GM12878 (cell line): ENCODE measurements at regions not wholly inside any gene's neighbourhood (a gene's known extent, or its start where the extent isn't known, plus 50 kb on each side); places are given as distances from the start of the nearest gene placed in this dataset.

ENCODE experiments used
- ESRRA ChIP-seq: IDR thresholded peaks from 2 replicates; pipeline ENCODE4 v1.6.1; 2012; ENCODE audit warnings: mild to moderate bottlenecking, low read length, improper control_type of control experiment
- FOXK2 ChIP-seq: fragments of 450-650 bp; IDR thresholded peaks from 2 replicates; pipeline ENCODE4 v1.6.1; 2017; ENCODE audit warnings: mild to moderate bottlenecking, moderate library complexity
- HCFC1 ChIP-seq: fragments of 150-350 bp; IDR thresholded peaks from 2 replicates; pipeline ENCODE4 v1.6.1; 2014; ENCODE audit warnings: low read length
- JUNB ChIP-seq: IDR thresholded peaks from 2 replicates; pipeline ENCODE4 v1.6.1; 2016; ENCODE audit warnings: antibody characterized with exemption, mild to moderate bottlenecking
- LARP7 ChIP-seq: fragments of 450-650 bp; IDR thresholded peaks from 2 replicates; pipeline ENCODE4 v1.6.1; 2017; ENCODE audit warnings: mild to moderate bottlenecking
- POLR2A ChIP-seq: IDR thresholded peaks from 2 replicates; pipeline ENCODE4 v1.6.1; 2011; ENCODE audit warnings: low read depth, mild to moderate bottlenecking, low read length
- SPI1 ChIP-seq: IDR thresholded peaks from 2 replicates; pipeline ENCODE4 v1.6.1; 2011; ENCODE audit warnings: low read depth, mild to moderate bottlenecking, low read length, moderate library complexity, borderline replicate concordance; ENCODE audit not compliant: insufficient read depth
- ZNF274 ChIP-seq: IDR thresholded peaks from one replicate; pipeline ENCODE4 v1.8.0; 2011; ENCODE audit not compliant: insufficient read length, insufficient read depth
- TF ChIP-seq, protein P1 (sequence below), 3 experiments: IDR thresholded peaks in 2 of 3; conservative IDR thresholded peaks in 1 of 3; 2 replicates each; pipeline ENCODE4 v1.5.1; 2011; ENCODE audit warnings: low read depth in 3 of 3, low read length in 3 of 3, mild to moderate bottlenecking in 3 of 3, control low read depth in 2 of 3, moderate library complexity in 2 of 3, inconsistent platforms in 1 of 3, mixed read lengths in 1 of 3; ENCODE audit not compliant: control insufficient read depth in 2 of 3, insufficient read depth in 1 of 3; ENCODE audit errors: extremely low read depth in 1 of 3
- TF ChIP-seq, protein P2 (sequence below): IDR thresholded peaks from 2 replicates; pipeline ENCODE4 v1.6.1; 2011; ENCODE audit warnings: borderline replicate concordance, low read depth, mild to moderate bottlenecking, moderate library complexity, mixed read lengths, low read length; ENCODE audit not compliant: insufficient read depth; ENCODE audit errors: extremely low read length

DNA sequence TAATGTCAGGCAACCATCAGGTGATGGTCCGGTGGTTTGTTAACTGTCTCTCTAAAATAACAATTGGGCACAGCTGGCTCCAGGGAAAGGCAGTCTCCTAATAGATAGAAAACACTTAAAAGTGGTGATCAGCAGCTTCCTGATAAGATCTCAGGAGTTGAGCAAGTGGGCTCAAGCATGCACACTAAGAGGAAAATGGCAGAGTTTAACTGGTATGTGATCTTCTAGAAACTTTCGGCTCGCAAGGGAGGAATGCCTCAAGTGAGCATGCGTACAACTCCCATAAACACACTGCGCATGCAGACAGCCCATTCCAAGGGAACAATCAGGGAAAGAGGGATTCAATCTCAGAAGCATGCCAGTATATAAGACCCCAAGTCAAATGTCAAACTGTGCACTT is 52.2 kb upstream of the VTCN1 start:
- TF ChIP-seq HCFC1 (no peak), ESRRA (no peak), LARP7 (no peak), SPI1 (no peak), JUNB (no peak), POLR2A (no peak), ZNF274 (no peak), FOXK2 (no peak)
- TF ChIP-seq, protein P1, sequence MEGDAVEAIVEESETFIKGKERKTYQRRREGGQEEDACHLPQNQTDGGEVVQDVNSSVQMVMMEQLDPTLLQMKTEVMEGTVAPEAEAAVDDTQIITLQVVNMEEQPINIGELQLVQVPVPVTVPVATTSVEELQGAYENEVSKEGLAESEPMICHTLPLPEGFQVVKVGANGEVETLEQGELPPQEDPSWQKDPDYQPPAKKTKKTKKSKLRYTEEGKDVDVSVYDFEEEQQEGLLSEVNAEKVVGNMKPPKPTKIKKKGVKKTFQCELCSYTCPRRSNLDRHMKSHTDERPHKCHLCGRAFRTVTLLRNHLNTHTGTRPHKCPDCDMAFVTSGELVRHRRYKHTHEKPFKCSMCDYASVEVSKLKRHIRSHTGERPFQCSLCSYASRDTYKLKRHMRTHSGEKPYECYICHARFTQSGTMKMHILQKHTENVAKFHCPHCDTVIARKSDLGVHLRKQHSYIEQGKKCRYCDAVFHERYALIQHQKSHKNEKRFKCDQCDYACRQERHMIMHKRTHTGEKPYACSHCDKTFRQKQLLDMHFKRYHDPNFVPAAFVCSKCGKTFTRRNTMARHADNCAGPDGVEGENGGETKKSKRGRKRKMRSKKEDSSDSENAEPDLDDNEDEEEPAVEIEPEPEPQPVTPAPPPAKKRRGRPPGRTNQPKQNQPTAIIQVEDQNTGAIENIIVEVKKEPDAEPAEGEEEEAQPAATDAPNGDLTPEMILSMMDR (IDR thresholded peaks at IDR 0.05 in 2 of 3, conservative IDR thresholded peaks at IDR 0.05 in 1 of 3; ENCODE audit: control insufficient read depth in 2 of 3, extremely low read depth in 1 of 3, insufficient read depth in 1 of 3, low read depth in 3 of 3, low read length in 3 of 3): no peak
- TF ChIP-seq, protein P2, sequence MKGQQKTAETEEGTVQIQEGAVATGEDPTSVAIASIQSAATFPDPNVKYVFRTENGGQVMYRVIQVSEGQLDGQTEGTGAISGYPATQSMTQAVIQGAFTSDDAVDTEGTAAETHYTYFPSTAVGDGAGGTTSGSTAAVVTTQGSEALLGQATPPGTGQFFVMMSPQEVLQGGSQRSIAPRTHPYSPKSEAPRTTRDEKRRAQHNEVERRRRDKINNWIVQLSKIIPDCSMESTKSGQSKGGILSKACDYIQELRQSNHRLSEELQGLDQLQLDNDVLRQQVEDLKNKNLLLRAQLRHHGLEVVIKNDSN: no peak
